Lung (tissue), 11 donors: ENCODE measurements at regions not wholly inside any gene's neighbourhood (a gene's known extent, or its start where the extent isn't known, plus 50 kb on each side); places are given as distances from the start of the nearest gene placed in this dataset.

ENCODE experiments used
- ATAC-seq: fragments of 200-7000 bp; cut with Tn5 transposase; one replicate; pipeline ENCODE4 v1.9.1; 2020; ENCODE audit warnings: moderate number of reproducible peaks; ENCODE audit not compliant: insufficient read depth, low FRiP score
- DNase-seq, 3 donors: peaks; one replicate each; pipeline ENCODE4 v3.0.0-alpha.2; 2013 to 2017
- H3K27ac ChIP-seq, 2 donors: one replicate each; pipeline ENCODE4 v1.5.1; 2013; ENCODE audit warnings: mild to moderate bottlenecking in 2 of 2, moderate library complexity in 2 of 2, control low read depth in 1 of 2, inconsistent platforms in 1 of 2, low read depth in 1 of 2, low read length in 1 of 2
- H3K27me3 ChIP-seq, 3 donors: one replicate each; pipeline ENCODE4 v1.5.1; 2013; ENCODE audit warnings: low read length in 2 of 3; ENCODE audit not compliant: control insufficient read depth in 3 of 3, insufficient read depth in 3 of 3
- H3K36me3 ChIP-seq, 4 donors: one replicate each; pipeline ENCODE4 v1.5.1; 2013; ENCODE audit warnings: low read length in 4 of 4, mild to moderate bottlenecking in 1 of 4, moderate library complexity in 1 of 4; ENCODE audit not compliant: control insufficient read depth in 4 of 4, insufficient read depth in 4 of 4
- H3K4me1 ChIP-seq, 5 donors: one replicate each; pipeline ENCODE4 v1.5.1; 2013; ENCODE audit warnings: low read length in 5 of 5, mild to moderate bottlenecking in 2 of 5, moderate library complexity in 1 of 5; ENCODE audit not compliant: control insufficient read depth in 5 of 5, insufficient read depth in 5 of 5
- H3K4me3 ChIP-seq: one replicate; pipeline ENCODE4 v1.5.1; 2013; ENCODE audit warnings: mild to moderate bottlenecking, control low read depth, moderate library complexity
- H3K9ac ChIP-seq, 2 donors: one replicate each; pipeline ENCODE4 v1.5.1; 2013; ENCODE audit warnings: low read length in 2 of 2, control low read depth in 1 of 2; ENCODE audit not compliant: insufficient read depth in 1 of 2
- H3K9me3 ChIP-seq, 4 donors: one replicate each; pipeline ENCODE4 v1.5.1; 2013; ENCODE audit warnings: low read length in 3 of 4, mild to moderate bottlenecking in 1 of 4, moderate library complexity in 1 of 4; ENCODE audit not compliant: control insufficient read depth in 4 of 4, insufficient read depth in 3 of 4
- WGBS, 2 donors: extraction: QIAGEN DNeasy Blood & Tissue Kit; methylation state at CpG; one replicate each; pipeline ENCODE4 v1.1.7; 2013; 5-methylcytosine and 5-hydroxymethylcytosine counted together
- TF ChIP-seq, protein P1 (sequence below): IDR thresholded peaks from 2 replicates; pipeline ENCODE4 v1.5.1; 2012; ENCODE audit warnings: mild to moderate bottlenecking; ENCODE audit errors: control extremely low read depth, extremely low read depth
- donor health status: control.
- donor health status: control.
- donor health status: Bipolar disorder and iron deficiency.
- donor health status: healthy.
- donor health status: DM: yes; HTN: yes; CAD: no.

DNA sequence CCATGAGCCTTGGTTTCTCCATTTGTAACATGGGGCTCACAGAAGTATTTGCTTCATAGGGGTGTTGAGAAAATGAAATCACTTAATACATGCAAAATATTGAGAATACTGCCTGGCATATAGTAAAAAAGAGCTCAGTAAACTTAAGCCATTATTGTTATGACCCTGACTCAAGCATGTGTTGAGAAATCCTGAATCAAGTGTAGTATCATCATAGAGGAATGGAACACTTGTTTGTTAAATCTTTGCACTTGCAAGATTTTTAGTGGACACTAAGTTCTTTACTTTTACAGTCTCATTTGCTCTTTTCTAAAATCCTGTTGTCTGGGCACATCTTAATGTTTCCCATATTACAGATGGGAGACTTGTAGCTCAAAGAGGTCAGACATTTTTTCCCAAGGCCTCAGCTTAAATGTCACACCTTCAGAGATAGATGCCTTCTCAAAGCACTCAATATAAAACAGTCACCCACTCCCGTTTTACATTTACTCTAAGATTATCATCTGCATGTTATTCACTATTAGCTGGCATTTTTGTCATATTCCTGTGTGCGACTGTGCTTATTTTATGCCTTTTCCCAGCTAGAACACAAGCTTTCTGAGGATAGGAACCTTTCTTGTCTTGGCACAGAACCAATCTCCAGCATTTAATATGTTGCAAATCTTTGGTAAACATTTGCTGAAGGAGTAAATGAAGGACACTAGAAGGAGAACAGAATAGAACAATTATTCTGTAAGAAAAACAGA is 250.0 kb upstream of the TNC start:
- 84 to 86% methylated on average over 2 of the region's 2 CpGs for WGBS, 2 donors
- no peak overlapping the region for H3K9ac ChIP-seq
- no peak overlapping the region for H3K27ac ChIP-seq
- no peaks in the 10 kb centered on the region for H3K27me3 ChIP-seq
- no peaks in the 10 kb centered on the region for H3K9me3 ChIP-seq
- H3K4me1 ChIP-seq, result peaks cover 0 to 27% (median 4%) of the 10 kb centered on the region in 5 donors
- no peak overlapping the region for H3K4me3 ChIP-seq
- H3K36me3 ChIP-seq, result no peaks in the 10 kb centered on the region
- DNase-seq (no peak), ATAC-seq (no peak)
- TF ChIP-seq, protein P1, sequence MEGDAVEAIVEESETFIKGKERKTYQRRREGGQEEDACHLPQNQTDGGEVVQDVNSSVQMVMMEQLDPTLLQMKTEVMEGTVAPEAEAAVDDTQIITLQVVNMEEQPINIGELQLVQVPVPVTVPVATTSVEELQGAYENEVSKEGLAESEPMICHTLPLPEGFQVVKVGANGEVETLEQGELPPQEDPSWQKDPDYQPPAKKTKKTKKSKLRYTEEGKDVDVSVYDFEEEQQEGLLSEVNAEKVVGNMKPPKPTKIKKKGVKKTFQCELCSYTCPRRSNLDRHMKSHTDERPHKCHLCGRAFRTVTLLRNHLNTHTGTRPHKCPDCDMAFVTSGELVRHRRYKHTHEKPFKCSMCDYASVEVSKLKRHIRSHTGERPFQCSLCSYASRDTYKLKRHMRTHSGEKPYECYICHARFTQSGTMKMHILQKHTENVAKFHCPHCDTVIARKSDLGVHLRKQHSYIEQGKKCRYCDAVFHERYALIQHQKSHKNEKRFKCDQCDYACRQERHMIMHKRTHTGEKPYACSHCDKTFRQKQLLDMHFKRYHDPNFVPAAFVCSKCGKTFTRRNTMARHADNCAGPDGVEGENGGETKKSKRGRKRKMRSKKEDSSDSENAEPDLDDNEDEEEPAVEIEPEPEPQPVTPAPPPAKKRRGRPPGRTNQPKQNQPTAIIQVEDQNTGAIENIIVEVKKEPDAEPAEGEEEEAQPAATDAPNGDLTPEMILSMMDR, result no peak

- no peaks in the 10 kb centered on the region for H3K36me3 ChIP-seq
- H3K27ac ChIP-seq, result no peak overlapping the region
- H3K4me1 ChIP-seq, result peaks cover 0 to 27% (median 4%) of the 10 kb centered on the region in 5 donors
- TF ChIP-seq, protein P1, result no peak
- H3K4me3 ChIP-seq, result no peak overlapping the region
- no peak overlapping the region for H3K9ac ChIP-seq
- no peak for ATAC-seq
- H3K9me3 ChIP-seq, result no peaks in the 10 kb centered on the region
- peak; percentile 88 to 97 (median 96) for DNase-seq
- H3K27me3 ChIP-seq, result no peaks in the 10 kb centered on the region
- 65 to 74% methylated on average over 5 of the region's 5 CpGs for WGBS, 2 donors
Observed at GRCh38 chr9:115369322-115369957, 251.5 kb upstream of the TNC start.

DNA sequence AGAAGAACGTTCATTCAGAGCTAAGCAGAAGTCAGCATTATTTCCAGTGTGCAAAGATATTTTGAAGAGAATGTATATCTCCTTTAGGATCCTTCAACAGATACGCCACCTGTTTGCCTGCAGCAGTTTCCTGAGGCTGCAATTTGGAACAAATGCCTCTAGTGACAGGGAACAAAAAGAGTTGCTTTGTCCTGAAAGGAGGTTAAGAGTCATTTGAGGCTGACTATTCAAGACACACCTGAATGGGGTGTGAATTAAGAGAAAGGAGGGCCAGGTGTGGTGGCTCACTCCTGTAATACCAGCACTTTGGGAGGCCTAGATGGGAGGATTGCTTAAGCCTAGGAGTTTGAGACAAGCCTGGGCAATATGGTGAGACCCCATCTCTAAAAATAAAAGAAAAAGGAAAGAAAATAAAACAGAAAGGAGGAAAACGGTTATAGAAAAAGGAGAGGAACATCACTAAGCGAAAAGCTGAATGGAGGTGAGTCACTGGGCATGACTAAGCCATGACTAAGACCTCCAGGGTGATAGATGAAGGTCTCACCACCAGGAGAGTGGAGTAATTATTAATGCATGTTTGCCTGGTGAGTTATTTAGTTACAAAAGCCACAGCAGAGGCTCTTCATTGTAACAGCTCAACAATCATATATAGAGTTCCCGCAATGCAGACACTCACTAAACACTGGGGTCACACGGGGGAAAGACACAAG is 255.2 kb upstream of the TNC start:
- ATAC-seq (no peak), DNase-seq (no peak)
- H3K27me3 ChIP-seq, result no peaks in the 10 kb centered on the region
- peaks cover 0 to 22% (median 4%) of the 10 kb centered on the region in 5 donors for H3K4me1 ChIP-seq
- WGBS, 2 donors, result 84 to 85% methylated on average over 6 of the region's 6 CpGs
- TF ChIP-seq, protein P1, result no peak
- H3K4me3 ChIP-seq, result no peak overlapping the region
- H3K9ac ChIP-seq, result no peak overlapping the region
- no peaks in the 10 kb centered on the region for H3K36me3 ChIP-seq
- no peaks in the 10 kb centered on the region for H3K9me3 ChIP-seq
- H3K27ac ChIP-seq, result no peak overlapping the region
